GM19043 (cell line): ENCODE measurements at regions not wholly inside any gene's neighbourhood (a gene's known extent, or its start where the extent isn't known, plus 50 kb on each side); places are given as distances from the start of the nearest gene placed in this dataset.

Experiments
- ATAC-seq: cut with Tn5 transposase; IDR thresholded peaks from one replicate; pipeline ENCODE4 v1.9.1; 2021; ENCODE audit warnings: low read depth; ENCODE audit not compliant: unreplicated experiment

GRCh38 chr11:43034341-43034740, 277.5 kb upstream of the API5 start:
- ATAC-seq: no peak

- ATAC-seq: no peak
These were observed 276.7 kb upstream of the API5 start for GRCh38 chr11:43035086-43035485.

DNA sequence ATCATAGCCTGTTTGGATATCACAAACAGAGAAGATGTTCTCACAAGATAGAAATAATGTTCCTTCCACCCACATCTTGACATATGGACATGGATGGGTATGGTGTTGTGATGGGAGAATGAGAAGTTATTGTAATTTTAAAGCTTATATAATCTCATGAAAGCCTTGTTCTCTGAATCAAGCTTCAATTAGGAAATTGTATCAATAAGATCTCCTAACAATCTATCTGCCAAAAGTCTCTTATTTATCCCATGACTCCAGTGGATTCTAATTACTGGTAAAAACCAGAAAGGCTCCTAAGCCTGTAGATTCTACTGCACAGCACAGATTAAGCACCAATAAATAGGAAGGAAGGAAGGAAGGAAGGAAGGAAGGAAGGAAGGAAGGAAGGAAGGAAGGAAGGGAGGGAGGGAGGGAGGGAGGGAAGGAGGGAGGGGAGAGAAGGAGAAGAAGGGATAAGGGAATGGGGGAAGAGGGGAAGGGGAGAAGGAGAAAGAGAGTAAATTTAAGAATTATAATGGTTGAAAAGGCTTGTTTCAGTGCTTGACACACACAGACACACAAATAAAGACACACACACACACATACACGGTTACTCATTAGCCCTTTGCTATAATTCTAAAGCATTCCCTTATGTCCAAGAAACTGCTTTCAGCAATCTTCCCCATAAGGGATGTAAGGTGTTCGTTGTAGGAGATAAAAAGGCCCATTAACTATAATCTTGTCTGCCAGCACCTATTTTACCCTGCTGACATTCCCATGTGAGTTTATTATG, 258.0 kb upstream of the API5 start:
- ATAC-seq: no peak

- no peak for ATAC-seq
These were observed 244.1 kb upstream of the API5 start for GRCh38 chr11:43067681-43068080.

DNA sequence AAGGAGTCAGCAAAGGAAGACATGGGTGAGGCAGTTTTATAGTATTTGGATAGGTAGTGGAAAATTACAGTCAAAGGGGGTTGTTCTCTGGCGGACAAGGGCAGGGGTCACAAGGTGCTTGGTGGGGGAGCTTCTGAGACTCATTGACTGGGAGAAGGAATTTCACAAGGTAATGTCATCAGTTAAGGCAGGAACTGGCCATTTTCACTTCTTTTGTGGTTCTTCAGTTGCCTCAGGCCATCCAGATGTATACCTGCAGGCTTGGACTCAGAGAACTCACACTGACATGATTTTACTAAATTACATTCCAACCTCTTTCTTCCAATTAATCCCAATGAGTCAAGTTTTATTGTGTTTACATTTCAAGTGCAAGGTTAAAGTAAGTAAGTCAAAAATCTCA, 240.5 kb upstream of the API5 start:
- no peak for ATAC-seq

DNA sequence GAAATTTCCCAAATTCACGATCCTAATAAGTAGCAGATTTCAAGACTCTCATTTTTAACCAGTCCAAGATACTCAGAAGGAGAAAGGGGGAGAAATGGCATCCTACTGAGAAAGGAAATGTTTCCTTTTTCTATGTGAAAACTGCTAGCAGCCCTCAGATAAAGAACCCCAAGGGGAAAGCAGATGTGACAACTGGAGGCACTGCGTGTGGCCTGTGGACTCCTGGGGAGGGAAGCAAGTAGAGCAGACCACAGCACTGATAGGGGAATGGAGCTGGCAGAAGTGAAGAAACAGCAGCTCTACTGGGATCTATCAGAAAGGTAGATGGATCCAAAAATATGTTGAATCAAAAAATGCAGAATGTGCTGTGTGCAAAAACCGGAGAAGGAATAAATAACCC, 239.7 kb upstream of the API5 start:
- no peak for ATAC-seq

- ATAC-seq: no peak
These were observed 238.9 kb upstream of the API5 start for GRCh38 chr11:43072911-43073310.

DNA sequence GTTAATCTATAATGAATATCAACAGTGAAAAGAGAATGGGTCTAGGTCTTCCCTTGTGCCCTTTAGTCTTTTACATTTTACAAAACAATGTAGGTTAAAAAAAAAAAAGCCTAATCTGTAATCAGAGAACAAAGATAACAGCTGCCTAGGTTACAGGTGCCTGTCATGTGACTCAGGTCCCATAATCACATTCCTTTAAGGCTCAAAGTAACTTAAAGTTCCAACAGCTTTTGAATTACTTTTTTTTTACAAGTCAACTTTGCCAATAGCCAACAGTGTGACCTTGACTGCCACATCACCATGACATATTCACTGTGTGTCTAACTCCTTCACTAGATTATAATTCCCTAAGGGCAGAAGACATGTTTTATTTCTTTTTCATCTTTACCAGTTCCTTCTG, 237.0 kb upstream of the API5 start:
- no peak for ATAC-seq

GRCh38 chr11:43101113-43101512, 210.7 kb upstream of the API5 start:
- ATAC-seq: no peak

DNA sequence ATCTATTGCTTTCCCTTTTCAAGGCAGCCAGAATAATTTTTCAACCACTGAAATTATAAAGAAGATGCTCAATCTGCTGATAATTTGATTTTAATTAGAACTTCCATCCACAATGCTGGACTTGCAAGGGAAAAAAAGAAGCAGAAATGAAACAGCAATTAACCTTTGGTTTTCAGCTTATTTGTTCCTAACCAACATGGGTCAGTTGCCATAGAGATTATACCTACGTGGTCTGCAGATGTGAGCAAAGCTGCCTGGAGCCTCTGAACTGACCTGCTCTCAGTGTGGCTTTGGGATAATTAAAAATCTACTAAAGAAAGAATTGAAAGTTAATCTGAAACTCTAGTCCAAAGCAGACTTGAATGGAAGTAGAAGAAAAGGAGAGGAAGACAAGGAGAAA, 195.7 kb upstream of the API5 start:
- no peak for ATAC-seq

GRCh38 chr11:43119275-43119970, 192.4 kb upstream of the API5 start:
- no peak for ATAC-seq

GRCh38 chr11:43122546-43122945, 189.2 kb upstream of the API5 start:
- ATAC-seq: no peak

DNA sequence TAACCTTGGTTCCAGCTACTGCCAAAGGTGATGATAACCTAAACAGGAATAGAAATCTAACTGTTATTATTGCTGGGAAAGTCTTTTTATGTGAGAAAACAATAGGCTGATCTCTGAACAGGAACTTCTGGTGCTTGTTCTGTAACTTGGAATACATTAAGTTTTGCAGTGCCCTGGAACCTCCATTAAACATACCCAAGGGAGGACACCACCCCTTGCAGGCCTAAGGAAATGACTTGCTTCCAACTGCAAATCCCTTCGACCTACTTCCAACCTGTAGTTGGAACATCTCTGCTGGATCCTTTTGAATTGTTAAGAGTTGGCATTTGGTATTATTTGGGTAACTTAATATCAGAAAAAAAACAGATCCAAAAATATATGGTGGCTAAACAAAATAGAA, 188.4 kb upstream of the API5 start:
- ATAC-seq: no peak

- ATAC-seq: no peak
These were observed 187.4 kb upstream of the API5 start for GRCh38 chr11:43124272-43124935.

DNA sequence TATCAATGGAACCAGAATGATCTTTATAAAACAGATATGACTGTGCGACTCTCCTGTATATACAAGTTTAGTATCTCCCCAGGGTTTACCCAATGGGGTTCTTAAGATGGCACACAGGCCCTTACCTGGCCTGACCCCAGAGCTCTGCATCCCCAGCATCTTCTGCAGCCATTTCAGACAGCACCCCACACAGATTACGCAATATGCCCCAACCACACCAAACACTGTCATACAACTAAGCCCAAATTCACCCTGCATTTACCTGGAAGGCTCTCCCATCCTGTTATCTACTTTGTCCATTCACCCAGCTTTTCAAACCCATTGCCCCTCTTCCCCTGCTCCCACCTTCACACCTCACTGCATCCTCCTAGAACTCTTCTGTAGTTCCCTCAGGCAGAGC, 182.5 kb upstream of the API5 start:
- no peak for ATAC-seq

DNA sequence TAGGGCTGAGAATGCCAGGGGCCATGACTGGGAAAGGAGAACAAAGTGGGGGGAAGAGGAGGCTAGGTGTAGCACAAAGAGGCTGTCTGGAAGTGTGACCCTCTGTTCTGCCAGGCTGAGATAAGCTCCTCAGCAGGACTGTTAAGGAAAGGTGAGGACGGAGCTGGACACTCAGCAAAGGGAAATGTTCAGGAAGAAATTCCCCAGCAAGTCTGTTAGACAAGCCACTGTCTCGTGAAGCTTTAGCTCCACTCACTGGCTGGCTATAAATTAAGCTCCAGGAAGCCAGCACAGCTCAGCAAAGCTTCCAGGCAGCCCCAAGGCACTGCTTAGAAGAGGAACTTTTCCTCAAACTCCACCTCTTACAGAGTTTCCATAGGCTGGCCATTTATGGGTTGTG, 181.2 kb upstream of the API5 start:
- no peak for ATAC-seq

- peak; percentile 63 for ATAC-seq
These were observed 175.7 kb upstream of the API5 start for GRCh38 chr11:43135966-43136534.

DNA sequence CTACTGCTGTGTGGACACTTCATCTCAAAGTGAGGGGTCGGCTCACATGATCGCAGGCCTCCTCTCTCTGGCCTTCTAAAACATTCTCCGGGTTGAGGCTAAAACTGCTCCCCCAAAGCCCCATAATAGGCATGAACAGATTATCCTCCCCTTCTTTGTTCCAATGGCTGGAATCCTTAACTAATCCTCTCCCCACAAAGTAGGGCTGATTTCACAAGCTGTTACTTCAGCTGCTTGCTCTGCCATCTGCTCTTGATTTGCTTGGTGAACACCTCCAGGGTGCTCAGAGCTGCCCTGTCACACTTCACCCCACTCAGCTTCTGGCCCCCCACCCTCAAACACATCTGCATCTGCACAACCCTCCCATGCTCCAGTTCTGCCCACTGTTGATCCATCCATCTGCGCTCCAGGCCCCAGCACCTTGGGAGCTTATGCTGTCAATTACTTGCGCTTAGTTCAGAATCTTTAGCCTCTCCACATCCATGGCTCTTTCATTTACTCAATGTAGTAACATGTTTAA, 173.1 kb upstream of the API5 start:
- ATAC-seq: no peak

DNA sequence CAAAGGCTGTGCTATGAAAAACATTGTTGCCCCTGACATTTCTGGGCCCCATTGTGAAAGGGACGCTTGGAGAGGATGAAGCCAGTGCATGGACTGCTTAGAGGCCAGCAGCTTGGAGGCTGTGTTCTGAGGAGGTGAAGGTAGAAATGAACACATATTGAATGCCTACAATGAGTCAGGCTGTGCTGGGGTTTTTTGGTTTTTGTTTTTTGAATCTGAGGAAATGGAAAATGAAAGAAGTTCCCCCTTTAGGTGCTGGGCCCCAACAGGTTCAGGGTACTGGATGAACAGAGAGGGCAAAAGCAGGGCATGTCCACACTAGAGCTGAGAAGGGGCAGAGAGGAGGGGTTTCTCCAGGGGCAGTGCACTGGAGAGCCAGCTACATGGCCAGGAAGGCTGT, 166.1 kb upstream of the API5 start:
- ATAC-seq: peak; percentile 75

GRCh38 chr11:43150697-43151096, 161.1 kb upstream of the API5 start:
- no peak for ATAC-seq

DNA sequence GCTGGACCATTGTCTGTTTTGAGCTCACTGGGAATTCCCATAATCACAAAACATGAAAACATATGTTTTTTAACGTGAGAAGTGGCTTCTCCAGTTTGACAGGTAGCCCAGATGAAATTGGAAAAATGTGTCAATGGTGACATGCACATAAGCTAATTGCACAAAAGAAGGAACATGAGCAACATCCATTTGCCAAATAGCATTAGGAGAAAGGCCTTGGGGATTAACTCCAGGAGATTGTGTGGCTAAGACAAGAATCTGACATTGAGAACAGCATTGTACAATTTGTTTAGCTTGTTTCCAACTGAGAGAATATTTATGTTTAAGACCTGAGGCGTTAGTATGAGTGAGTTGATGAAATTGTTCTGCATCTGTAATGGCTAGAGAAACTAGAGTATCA, 147.0 kb upstream of the API5 start:
- ATAC-seq: no peak
